Activated naive CD4-positive, alpha-beta T cell (primary cell): ENCODE measurements at regions not wholly inside any gene's neighbourhood (a gene's known extent, or its start where the extent isn't known, plus 50 kb on each side); places are given as distances from the start of the nearest gene placed in this dataset.
"Not testable (repeated sequence)": the region's sequence is repeated elsewhere in the genome, so short reads cannot be mapped to it uniquely, and the experiment has no call there.

Experiments used
- DNase-seq, 4 experiments: peaks; one replicate each; lab custom pipeline; 2025; lab: John Stamatoyannopoulos, UW

DNA sequence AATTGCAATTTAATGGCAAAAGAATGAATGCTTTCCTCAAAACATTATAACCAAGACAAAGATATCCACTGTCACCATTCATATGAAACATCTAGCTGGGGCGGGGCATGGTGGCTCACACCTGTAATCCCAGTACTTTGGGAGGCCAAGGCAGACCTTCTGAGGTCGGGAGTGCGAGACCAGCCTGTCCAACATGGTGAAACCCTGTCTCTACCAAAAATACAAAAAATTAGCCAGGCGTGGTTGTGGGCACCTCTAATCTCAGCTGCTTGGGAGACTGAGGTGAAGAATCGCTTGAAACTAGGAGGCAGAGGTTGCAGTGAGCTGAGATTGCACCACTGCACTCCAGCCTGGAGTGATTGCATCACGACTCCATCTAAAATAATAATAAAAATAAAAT, 740.6 kb upstream of the MIR17HG start:
- DNase-seq, result not testable (repeated sequence)

GRCh38 chr13:90612391-90612790, 735.1 kb upstream of the MIR17HG start:
- DNase-seq, result no peak

DNA sequence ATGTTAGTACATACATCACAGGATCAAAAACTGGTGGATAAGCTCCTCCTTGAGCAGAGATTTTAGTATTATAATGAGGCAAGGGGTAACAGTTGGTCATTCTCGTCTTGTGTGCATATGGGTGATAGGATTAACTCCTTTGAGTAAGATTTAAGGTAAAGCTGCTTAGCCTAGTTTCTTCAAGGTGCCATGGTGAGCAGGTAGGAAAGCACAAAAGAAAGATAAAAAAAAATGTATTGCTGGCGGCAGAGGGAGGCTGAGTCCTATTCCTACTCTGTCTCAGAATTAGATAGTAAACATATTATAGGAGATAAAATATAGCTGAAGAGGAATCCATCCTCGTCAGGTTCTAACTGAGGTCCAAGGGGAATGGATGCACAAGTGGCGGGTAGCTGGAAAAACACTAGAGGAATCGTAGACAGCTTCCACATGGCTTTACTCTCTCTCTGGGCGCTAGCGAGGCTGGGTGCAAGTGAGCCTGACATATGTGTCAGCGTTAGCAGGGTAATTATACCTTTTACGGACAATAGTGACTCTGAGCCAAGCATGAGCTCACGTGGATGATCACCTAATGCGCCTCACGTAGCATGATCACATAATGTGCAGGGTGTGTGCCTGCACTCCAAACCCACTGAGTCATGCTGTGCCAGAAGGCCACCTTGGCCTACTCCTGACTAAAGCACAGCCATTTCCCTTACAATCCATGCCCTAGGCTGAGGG, 734.3 kb upstream of the MIR17HG start:
- DNase-seq, result no peak

DNA sequence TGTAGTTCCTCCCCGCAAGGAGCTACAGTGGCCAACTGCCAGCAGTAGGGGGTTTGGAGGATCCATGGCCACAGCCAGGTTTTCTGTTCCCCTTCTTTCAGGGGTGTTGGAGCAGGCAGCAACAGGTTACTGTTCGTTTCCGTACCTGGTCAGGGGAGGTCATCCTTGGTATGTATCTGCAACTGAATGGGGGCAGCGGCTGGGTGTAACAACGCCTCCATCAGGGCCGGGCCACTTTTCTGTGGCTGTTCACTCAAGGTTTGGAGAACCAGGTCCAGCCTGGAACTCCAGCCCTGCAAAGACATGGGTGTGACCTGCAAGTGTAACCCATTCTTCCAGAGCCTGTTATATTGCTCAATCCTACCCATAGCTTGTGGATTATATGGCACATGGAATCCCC, 732.3 kb upstream of the MIR17HG start:
- DNase-seq, result no peak

GRCh38 chr13:90615767-90616166, 731.7 kb upstream of the MIR17HG start:
- DNase-seq, result no peak

DNA sequence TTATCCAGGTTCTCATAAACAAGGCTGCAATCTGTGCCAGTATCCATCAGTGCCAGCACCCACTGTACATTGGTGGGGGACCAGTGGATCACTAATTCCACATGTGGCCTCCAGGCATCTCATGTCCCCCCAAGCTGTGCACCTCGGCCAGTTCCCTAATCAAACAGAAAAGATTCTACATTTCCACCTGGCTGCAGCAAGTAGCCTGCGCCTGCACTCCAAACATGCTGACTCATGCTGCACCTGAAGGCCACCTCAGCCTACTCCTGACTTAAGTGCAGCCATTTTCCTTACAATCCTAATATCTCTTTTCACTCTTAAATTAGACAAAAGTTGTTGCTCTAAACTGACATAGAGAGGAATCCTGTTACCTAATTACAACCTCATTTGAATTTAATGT, 729.4 kb upstream of the MIR17HG start:
- no peak for DNase-seq

GRCh38 chr13:90622541-90622940, 724.9 kb upstream of the MIR17HG start:
- no peak for DNase-seq

DNA sequence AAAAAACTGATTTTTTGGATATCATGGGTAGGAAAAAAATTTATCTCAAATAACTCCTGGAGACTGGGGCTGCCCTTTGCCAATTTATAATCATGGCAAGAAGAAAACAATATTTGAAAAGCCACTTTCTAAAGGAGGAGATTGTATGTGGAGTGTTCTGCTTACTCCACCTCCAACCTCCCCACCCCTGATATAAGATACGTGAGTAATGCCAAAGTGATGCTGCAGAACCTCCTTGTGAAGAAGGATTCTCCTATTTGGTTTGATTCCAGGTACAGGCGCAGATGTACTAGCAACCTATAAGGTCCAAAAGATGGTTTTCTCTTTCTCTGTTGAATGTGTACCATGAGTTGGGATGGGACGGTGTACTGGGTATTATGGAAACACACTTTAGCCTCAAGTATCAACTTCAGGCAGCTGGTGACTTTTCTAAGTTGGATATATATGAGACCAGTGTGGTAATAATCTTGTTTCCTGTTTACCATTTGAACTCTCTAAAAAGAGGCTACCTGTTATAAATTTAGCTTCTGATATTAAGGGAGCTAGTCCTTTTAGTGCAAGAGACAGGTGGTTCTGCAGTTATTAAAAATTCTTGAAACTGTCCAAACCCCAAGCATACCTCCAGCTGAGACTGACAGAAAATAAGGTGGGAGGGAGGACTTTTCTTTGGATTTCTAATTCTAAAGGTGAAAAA, 724.0 kb upstream of the MIR17HG start:
- no peak for DNase-seq

DNA sequence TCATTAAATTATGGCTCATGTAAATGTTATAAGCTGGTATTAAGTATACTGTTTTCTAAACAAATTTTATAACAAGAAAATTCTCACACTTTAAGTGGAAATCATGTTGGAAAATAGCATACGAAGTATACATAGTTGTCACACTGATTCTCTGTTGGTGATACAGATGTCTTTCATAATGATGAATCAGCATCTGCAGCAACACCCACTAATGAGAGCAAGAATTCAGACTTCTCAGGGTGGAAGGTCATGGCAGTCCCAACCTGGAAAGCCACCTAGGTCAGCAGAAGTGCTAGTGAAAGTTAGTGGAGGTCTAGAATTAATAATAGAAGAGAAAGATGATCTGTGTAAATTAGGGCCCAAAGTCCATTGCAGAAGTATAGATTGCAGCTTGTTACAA, 719.7 kb upstream of the MIR17HG start:
- no peak for DNase-seq

DNA sequence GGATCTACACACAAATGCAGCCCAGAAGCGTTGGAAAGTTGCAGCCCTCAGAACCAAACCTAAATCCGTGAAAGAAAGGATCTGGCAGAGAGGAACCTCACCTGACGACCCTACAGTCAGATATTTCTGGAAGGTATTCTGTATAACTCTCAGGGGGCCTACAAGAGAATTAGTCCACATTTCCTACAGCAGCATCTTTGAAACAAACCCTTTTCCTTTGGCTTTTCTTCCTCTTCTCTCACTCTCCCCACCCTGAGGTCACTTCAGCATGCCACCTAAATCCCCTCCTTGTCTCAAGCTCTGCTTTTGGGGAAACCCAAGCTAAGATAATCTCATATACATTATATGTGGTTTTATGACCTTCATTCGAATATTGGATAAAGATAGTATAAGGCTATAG, 719.0 kb upstream of the MIR17HG start:
- DNase-seq, result no peak

DNA sequence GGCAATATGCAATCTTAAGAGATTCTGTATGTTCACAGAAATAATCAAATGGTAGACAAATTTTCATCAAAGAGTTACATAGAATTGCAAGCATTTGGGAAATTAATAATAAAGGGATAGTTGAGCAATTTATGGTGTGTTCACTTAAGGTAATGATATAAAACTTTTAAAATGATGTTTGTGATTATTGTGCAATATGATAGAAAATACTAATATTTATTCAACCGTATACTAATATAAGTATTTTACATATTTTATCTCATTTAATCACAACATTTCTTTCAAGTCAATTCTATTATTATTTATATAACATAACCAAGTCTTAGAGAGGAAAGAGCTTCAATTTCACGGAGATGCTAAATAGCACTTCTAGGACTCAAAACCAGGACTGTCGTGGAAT, 716.8 kb upstream of the MIR17HG start:
- no peak for DNase-seq

GRCh38 chr13:90632184-90632583, 715.3 kb upstream of the MIR17HG start:
- DNase-seq, result no peak

DNA sequence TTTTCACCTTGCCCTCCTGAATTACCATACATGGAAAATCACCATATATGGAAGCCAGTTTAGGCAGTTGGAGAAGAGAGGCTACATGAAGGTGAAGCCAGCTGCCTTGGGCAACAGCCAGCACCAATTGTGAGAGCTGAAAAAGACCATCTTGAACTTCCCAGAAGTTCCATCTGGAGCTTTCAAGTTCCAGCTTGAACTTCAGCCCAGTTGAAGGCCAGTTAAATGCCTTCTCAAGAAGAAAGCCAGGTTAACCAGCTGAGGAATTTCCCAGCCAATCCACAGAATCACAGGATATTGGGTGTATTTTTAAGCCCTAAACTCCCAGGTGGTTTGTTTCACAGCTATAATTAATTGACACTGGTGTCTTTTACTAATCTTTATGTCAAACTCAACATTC, 713.6 kb upstream of the MIR17HG start:
- DNase-seq, result no peak

GRCh38 chr13:90640976-90641375, 706.5 kb upstream of the MIR17HG start:
- no peak for DNase-seq

GRCh38 chr13:90641884-90642283, 705.6 kb upstream of the MIR17HG start:
- no peak for DNase-seq

- no peak for DNase-seq
Measured at GRCh38 chr13:90645582-90645981, 701.9 kb upstream of the MIR17HG start.

GRCh38 chr13:90648497-90648896, 699.0 kb upstream of the MIR17HG start:
- no peak for DNase-seq

DNA sequence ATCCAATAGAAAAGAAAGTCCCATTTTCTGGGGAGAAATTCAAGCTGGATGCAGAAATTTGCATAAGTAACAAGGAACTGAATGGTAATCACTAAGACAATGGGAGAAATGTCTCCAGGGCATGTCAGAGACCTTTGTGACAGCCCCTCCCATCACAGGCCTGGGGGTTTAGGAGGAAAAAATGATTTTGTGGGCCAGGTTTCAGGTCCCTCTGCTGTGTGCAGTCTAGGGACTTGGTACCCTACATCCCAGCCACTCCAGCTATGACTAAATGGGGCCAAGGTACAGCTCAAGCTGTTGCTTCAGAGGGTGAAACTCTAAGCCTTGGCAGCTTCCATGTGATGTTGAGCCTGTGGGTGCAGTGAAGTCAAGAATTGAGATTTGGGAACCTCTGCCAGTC, 695.5 kb upstream of the MIR17HG start:
- DNase-seq, result no peak

DNA sequence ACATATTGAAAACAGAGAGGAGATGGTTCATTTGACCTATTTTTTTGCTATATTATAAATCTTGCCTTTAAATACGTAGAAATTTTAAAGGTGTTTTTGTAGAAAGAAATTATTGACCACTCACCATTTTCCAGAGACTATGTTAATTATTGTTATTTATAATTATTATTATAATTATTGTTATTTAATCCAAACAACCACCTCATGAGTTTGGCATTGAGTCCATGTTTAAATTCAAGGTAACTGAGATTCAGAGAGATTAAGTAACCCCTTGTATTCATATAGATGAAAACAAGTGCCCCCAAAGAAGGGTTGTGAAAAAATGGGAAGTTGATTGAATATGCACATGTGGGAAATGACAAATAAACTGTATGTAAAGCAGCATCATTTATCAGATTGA, 692.5 kb upstream of the MIR17HG start:
- no peak for DNase-seq

GRCh38 chr13:90664200-90664599, 683.3 kb upstream of the MIR17HG start:
- DNase-seq, result not testable (repeated sequence)

- no peak for DNase-seq
Measured at GRCh38 chr13:90673746-90674145, 673.7 kb upstream of the MIR17HG start.

DNA sequence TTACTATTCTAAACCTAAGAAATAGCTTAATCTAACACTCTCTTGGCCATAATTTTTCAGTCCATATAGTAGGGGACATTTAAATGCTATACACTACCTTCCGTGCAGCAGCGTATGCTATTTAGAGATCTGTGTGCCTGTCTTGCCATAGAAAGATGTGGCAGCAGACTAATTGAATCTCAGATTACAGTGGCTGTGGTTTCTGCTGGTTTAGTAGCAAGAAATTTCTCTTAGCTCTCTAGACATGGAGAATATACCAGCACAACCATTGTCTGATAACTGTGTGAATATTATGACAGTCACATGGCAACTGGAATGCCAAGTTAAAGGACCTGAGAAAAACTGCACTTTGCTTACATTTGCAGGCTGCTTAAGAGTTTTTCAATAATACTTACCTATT, 672.4 kb upstream of the MIR17HG start:
- no peak for DNase-seq

- no peak for DNase-seq
Measured at GRCh38 chr13:90680826-90681225, 666.7 kb upstream of the MIR17HG start.

DNA sequence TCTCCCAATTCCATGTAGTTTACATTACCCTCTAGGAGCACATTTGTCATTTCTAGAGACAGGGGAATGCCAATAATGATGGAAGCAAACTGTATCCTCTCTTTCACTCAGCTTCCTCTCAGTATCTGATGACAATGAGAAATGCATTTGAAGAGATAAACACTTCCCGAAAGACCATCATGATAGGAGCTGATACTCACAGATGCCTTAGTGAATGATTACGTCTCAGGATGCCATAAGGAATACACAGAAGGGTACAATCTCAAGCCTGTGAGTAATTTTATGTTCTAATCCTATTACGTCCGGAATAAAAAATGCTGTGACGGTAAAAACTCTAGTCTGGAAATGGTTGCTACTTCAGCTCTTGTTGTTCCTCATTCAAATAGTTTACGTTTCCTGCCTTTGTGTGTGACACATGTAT, 663.8 kb upstream of the MIR17HG start:
- no peak for DNase-seq
